WERI-Rb-1 (cell line): ENCODE measurements at regions not wholly inside any gene's neighbourhood (a gene's known extent, or its start where the extent isn't known, plus 50 kb on each side); places are given as distances from the start of the nearest gene placed in this dataset.
"Not testable (repeated sequence)": the region's sequence is repeated elsewhere in the genome, so short reads cannot be mapped to it uniquely, and the experiment has no call there.

ENCODE experiments used
- DNase-seq: peaks from one replicate; pipeline ENCODE4 v3.0.0-alpha.2; 2020
- H3K27ac ChIP-seq: fragments of 250-450 bp; sonication (Bioruptor Pico); 2 replicates; pipeline ENCODE4 v1.5.1; 2020; ENCODE audit warnings: mild to moderate bottlenecking, moderate library complexity
- H3K27me3 ChIP-seq: fragments of 250-450 bp; sonication (Bioruptor Pico); 2 replicates; pipeline ENCODE4 v1.5.1; 2021; ENCODE audit warnings: mild to moderate bottlenecking, low read depth, moderate library complexity; ENCODE audit not compliant: insufficient read depth, severe bottlenecking
- H3K36me3 ChIP-seq: fragments of 250-450 bp; sonication (Bioruptor Pico); 2 replicates; pipeline ENCODE4 v1.5.1; 2020; ENCODE audit warnings: mild to moderate bottlenecking, moderate library complexity
- H3K4me3 ChIP-seq: 2 replicates; pipeline ENCODE4 v1.5.1; 2011; ENCODE audit warnings: low read depth, mild to moderate bottlenecking, control low read depth, low read length
- H3K9me3 ChIP-seq: fragments of 250-450 bp; sonication (Bioruptor Pico); 2 replicates; pipeline ENCODE4 v1.5.1; 2021; ENCODE audit warnings: mild to moderate bottlenecking, moderate library complexity; ENCODE audit not compliant: severe bottlenecking
- TF ChIP-seq, protein P1 (sequence below): IDR thresholded peaks from 2 replicates; pipeline ENCODE4 v1.5.1; 2011; ENCODE audit warnings: low read depth, mild to moderate bottlenecking, control low read depth, inconsistent platforms, low read length

DNA sequence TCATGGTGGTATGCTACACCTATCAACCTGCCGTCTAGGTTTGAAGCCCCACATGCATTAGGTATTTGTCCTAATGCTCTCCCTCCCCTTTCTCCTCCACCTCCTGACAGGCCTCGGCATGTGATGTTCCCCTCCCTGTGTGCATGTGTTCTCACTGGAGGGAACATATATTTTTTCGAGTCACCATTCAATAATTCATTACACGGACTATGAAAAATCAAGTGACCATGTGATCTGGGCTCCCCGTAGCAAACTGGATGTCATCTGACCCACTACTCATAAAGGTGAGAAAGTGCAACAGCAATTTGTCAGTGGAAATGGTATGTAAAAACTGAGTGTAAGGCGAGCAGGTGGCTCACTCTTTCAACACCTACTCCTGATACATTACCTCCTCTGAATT is 224.3 kb upstream of the RASGRP1 start:
- DNase-seq: no peak
- H3K36me3 ChIP-seq: no peaks in the 10 kb centered on the region
- peaks cover 16% of the 10 kb centered on the region for H3K27me3 ChIP-seq
- TF ChIP-seq, protein P1, sequence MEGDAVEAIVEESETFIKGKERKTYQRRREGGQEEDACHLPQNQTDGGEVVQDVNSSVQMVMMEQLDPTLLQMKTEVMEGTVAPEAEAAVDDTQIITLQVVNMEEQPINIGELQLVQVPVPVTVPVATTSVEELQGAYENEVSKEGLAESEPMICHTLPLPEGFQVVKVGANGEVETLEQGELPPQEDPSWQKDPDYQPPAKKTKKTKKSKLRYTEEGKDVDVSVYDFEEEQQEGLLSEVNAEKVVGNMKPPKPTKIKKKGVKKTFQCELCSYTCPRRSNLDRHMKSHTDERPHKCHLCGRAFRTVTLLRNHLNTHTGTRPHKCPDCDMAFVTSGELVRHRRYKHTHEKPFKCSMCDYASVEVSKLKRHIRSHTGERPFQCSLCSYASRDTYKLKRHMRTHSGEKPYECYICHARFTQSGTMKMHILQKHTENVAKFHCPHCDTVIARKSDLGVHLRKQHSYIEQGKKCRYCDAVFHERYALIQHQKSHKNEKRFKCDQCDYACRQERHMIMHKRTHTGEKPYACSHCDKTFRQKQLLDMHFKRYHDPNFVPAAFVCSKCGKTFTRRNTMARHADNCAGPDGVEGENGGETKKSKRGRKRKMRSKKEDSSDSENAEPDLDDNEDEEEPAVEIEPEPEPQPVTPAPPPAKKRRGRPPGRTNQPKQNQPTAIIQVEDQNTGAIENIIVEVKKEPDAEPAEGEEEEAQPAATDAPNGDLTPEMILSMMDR: no peak
- no peak overlapping the region for H3K27ac ChIP-seq
- no peaks in the 10 kb centered on the region for H3K9me3 ChIP-seq
- no peak overlapping the region for H3K4me3 ChIP-seq

DNA sequence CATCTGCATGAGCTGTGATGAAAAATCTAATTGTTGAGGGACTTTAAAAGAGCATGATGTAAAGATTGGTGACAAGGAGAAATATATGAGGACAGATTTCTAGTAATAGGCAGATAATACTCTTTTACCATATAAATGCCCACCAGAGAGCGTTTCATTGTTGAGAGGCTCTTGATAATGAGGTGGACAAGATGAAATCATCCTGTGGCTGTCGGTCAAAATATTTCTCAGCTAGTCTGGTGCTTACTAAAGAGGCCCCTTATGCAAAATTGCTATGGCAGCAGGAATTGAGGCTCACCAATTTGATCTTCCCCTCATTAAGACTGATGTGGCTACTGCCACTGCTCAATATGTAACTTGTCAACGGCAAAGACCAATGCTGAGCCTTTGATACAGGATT is 225.0 kb upstream of the RASGRP1 start:
- no peak overlapping the region for H3K4me3 ChIP-seq
- DNase-seq: no peak
- H3K9me3 ChIP-seq: no peaks in the 10 kb centered on the region
- H3K27me3 ChIP-seq: peaks cover 16% of the 10 kb centered on the region
- TF ChIP-seq, protein P1: no peak
- no peaks in the 10 kb centered on the region for H3K36me3 ChIP-seq
- no peak overlapping the region for H3K27ac ChIP-seq

DNA sequence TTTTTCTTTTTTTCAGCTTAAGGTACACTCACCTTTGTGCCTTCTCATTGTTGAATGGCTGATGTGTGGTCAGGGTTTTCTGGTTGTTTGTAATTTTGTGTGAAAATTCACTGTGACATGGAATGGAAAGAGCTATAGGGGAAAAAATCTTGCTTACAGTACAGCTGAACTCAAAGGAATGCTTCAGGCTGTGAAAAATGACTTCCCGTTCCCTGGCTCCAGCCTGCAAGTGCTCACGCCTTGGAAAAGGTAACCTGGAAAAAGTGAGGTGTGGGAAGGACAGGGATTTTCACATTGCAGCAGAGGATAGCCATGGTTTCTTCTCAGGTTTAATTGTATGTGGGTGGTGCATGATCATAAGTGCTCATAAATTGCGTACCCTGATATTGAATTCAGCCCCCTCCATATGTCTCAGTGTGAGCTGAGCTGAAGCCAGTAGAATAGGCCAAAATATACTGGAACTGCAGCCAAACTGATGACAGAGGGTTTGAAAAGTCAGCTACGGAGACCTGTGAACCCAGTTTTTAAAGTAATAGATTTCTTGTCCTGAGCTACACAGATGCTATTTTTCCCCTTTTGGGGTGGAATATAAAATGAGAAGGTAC is 228.7 kb upstream of the RASGRP1 start:
- TF ChIP-seq, protein P1: no peak
- Histone ChIP-seq H3K27ac (no peak overlapping the region), H3K4me3 (no peak overlapping the region), H3K36me3 (no peaks in the 10 kb centered on the region), H3K9me3 (no peaks in the 10 kb centered on the region), H3K27me3 (peaks cover 16% of the 10 kb centered on the region)
- DNase-seq: no peak

DNA sequence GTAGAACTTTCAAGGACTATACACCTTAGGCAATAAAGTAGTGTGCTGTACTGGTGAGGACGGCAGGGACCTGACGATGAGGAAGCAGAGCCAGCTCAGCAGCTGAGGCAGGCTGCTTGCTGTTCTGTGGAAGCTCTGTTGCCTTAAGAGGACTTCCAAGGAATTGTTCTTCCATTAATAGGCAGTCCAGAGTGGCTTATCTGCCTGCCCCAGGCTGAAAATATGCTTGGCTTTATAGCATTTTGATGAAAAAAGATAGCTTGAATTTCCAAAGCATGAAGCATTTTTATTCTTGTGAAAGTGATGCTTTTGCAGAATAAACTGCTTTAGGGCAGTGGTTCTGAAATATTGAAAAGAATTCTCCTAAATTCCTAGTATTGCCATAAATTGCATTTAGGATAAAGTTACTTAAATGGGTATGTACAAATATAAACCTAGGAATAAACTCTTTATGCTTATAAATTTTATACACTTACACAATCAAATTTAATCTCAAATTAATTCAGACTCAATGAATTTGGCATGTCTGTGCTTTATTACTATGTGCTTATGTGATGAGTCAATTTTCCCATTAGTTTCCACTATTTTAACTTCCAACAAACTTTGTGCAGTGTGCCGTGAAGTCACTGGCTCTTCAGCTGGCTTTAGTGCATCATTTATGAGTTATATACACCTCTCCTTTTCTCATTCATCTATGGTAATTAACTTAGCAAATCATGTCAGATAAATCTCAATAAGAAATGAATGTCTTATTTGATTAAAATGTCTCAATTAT is 231.0 kb upstream of the RASGRP1 start:
- H3K9me3 ChIP-seq: no peaks in the 10 kb centered on the region
- TF ChIP-seq, protein P1: no peak
- peaks cover 12% of the 10 kb centered on the region for H3K27me3 ChIP-seq
- no peak for DNase-seq
- H3K27ac ChIP-seq: no peak overlapping the region
- H3K4me3 ChIP-seq: no peak overlapping the region
- no peaks in the 10 kb centered on the region for H3K36me3 ChIP-seq

DNA sequence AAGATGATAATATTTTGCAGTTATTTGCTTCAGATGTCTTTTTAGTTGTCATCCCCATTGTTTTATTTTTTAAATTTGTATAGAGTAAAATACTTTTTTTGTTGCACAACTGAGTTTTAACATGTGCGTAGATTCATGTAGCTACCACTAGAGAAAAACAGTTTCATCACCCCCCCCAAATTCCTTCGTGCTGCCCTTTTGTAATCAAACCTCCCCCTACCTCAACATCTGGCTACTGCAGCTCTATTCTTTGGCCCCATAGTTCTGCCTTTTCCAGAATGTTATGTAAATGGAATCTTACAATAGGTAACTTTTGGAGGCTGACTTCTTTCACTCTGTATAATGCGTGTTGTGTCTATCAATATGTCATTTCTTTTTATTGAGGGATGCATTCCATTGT is 232.0 kb upstream of the RASGRP1 start:
- no peaks in the 10 kb centered on the region for H3K9me3 ChIP-seq
- DNase-seq: no peak
- H3K27me3 ChIP-seq: peaks cover 16% of the 10 kb centered on the region
- H3K27ac ChIP-seq: no peak overlapping the region
- TF ChIP-seq, protein P1: no peak
- H3K4me3 ChIP-seq: no peak overlapping the region
- no peaks in the 10 kb centered on the region for H3K36me3 ChIP-seq

DNA sequence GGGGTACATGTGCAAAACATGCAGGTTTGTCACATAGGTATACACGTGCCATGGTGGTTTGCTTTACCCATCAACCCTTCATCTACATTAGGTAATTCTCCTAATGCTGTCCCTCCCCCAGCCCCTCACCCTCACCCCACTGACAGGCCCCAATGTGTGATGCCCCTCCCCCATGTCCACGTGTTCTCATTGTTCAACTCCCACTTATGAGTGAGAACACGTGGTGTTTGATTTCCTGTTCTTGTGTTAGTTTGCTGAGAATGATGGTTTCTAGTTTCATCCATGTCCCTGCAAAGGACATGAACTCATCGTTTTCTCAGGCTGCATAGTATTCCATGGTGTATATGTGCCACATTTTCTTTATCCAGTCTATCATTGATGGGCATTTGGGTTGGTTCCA is 232.9 kb upstream of the RASGRP1 start:
- H3K36me3 ChIP-seq, H3K27ac ChIP-seq, DNase-seq, H3K9me3 ChIP-seq, H3K4me3 ChIP-seq: not testable (repeated sequence)
- peaks cover 13% of the 10 kb centered on the region for H3K27me3 ChIP-seq

DNA sequence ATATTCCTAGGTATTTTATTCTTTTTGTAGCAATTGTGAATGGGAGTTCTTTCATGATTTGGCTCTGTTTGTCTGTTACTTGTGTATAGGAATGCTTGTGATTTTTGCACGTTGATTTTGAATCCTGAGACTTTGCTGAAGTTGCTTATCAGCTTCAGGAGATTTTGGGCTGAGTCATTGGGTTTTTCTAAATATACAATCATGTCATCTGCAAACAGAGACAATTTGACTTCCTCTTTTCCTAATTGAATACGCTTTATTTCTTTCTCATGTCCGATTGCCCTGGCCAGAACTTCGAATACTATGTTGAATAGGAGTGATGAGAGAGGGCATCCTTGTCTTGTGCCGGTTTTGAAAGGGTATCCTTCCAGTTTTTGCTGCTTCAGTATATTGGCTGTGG is 234.6 kb upstream of the RASGRP1 start:
- not testable (repeated sequence) for H3K9me3 ChIP-seq, DNase-seq, H3K27ac ChIP-seq, H3K36me3 ChIP-seq, H3K4me3 ChIP-seq
- H3K27me3 ChIP-seq: peaks cover 20% of the 10 kb centered on the region
